AG04450 (cell line): ENCODE measurements at regions not wholly inside any gene's neighbourhood (a gene's known extent, or its start where the extent isn't known, plus 50 kb on each side); places are given as distances from the start of the nearest gene placed in this dataset.
"Not testable (repeated sequence)": the region's sequence is repeated elsewhere in the genome, so short reads cannot be mapped to it uniquely, and the experiment has no call there.

Source experiments
- CTCF ChIA-PET: fragments of 300-600, 350-600 bp; formaldehyde crosslinking; extraction: SDS; loops from one replicate; lab custom pipeline; 2022; ENCODE audit warnings: antibody characterized with exemption, inconsistent platforms; lab: Charles Lee
- POLR2A ChIA-PET: fragments of 350-600 bp; formaldehyde crosslinking; extraction: SDS; loops from one replicate; lab custom pipeline; 2021; ENCODE audit warnings: antibody characterized with exemption, inconsistent platforms; lab: Yijun Ruan, JAX
- DNase-seq: peaks from one replicate; pipeline ENCODE4 v3.0.0-alpha.2; 2011; ENCODE audit warnings: low read depth, low spot score
- H3K27ac ChIP-seq: one replicate; pipeline ENCODE4 v1.5.1; 2012; ENCODE audit warnings: low read depth, low read length, control low read depth
- H3K27me3 ChIP-seq: one replicate; pipeline ENCODE4 v1.6.0; 2012; ENCODE audit warnings: low read length; ENCODE audit not compliant: control insufficient read depth, insufficient read depth
- H3K4me3 ChIP-seq: 2 replicates; pipeline ENCODE4 v1.5.1; 2011; ENCODE audit warnings: mild to moderate bottlenecking, low read depth, low read length, control low read depth
- H3K9me3 ChIP-seq: 2 replicates; pipeline ENCODE4 v1.5.1; 2012; ENCODE audit warnings: low read length; ENCODE audit not compliant: control insufficient read depth, insufficient read depth
- TF ChIP-seq, protein P1 (sequence below): IDR thresholded peaks from 2 replicates; pipeline ENCODE4 v1.5.1; 2011; ENCODE audit warnings: low read depth, low read length, control low read depth, inconsistent platforms

GRCh38 chr9:100731038-100731556 is 153.2 kb downstream of the CAVIN4 start:
- DNase-seq: no peak
- CTCF ChIA-PET: no interaction called here
- no peak overlapping the region for H3K27ac ChIP-seq
- H3K27me3 ChIP-seq: no peaks in the 10 kb centered on the region
- H3K9me3 ChIP-seq: peaks cover 14% of the 10 kb centered on the region
- POLR2A ChIA-PET: no interaction called here
- TF ChIP-seq, protein P1, sequence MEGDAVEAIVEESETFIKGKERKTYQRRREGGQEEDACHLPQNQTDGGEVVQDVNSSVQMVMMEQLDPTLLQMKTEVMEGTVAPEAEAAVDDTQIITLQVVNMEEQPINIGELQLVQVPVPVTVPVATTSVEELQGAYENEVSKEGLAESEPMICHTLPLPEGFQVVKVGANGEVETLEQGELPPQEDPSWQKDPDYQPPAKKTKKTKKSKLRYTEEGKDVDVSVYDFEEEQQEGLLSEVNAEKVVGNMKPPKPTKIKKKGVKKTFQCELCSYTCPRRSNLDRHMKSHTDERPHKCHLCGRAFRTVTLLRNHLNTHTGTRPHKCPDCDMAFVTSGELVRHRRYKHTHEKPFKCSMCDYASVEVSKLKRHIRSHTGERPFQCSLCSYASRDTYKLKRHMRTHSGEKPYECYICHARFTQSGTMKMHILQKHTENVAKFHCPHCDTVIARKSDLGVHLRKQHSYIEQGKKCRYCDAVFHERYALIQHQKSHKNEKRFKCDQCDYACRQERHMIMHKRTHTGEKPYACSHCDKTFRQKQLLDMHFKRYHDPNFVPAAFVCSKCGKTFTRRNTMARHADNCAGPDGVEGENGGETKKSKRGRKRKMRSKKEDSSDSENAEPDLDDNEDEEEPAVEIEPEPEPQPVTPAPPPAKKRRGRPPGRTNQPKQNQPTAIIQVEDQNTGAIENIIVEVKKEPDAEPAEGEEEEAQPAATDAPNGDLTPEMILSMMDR: no peak
- H3K4me3 ChIP-seq: no peak overlapping the region

GRCh38 chr9:100731557-100731956 is 153.7 kb downstream of the CAVIN4 start:
- ChIA-PET POLR2A (no interaction called here), CTCF (no interaction called here)
- H3K9me3 ChIP-seq: peaks cover 14% of the 10 kb centered on the region
- no peaks in the 10 kb centered on the region for H3K27me3 ChIP-seq
- H3K27ac ChIP-seq: no peak overlapping the region
- TF ChIP-seq, protein P1: no peak
- DNase-seq: no peak
- no peak overlapping the region for H3K4me3 ChIP-seq

- no peak overlapping the region for H3K27ac ChIP-seq
- no peak overlapping the region for H3K4me3 ChIP-seq
- TF ChIP-seq, protein P1: no peak
- DNase-seq: no peak
- POLR2A ChIA-PET: no interaction called here
- CTCF ChIA-PET: no interaction called here
- peaks cover 7% of the 10 kb centered on the region; the same call in 1 of the 2 replicates for H3K9me3 ChIP-seq
- no peaks in the 10 kb centered on the region for H3K27me3 ChIP-seq
Measured at GRCh38 chr9:100739208-100739607, 161.3 kb downstream of the CAVIN4 start.

DNA sequence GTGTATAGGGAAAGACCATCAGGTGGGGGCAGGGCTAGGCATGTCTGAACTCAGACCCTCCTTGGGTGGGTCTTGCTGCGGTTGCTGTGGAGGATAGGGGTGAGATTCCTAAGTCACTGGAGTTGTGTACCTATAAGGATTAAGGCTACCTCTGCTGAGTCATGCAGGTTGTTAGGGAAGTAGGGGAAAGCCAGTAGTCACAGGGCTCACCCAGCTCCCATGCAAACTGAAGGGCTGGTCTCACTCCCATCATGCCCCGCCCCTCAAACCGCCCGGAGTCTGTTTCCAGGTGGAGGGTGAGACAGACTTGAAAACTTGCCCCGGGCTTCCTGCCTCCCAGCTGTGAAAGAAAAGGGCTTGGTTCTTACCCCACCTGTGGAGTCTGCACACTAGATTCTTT is 161.8 kb downstream of the CAVIN4 start:
- CTCF ChIA-PET: no interaction called here
- H3K4me3 ChIP-seq: no peak overlapping the region
- H3K9me3 ChIP-seq: peaks cover 7% of the 10 kb centered on the region; the same call in 1 of the 2 replicates
- no peak overlapping the region for H3K27ac ChIP-seq
- TF ChIP-seq, protein P1: no peak
- POLR2A ChIA-PET: no interaction called here
- no peak for DNase-seq
- H3K27me3 ChIP-seq: no peaks in the 10 kb centered on the region

- CTCF ChIA-PET, H3K27ac ChIP-seq, POLR2A ChIA-PET, DNase-seq, H3K9me3 ChIP-seq, H3K27me3 ChIP-seq, H3K4me3 ChIP-seq: not testable (repeated sequence)
Measured at GRCh38 chr9:100748930-100749329, 171.1 kb downstream of the CAVIN4 start.

DNA sequence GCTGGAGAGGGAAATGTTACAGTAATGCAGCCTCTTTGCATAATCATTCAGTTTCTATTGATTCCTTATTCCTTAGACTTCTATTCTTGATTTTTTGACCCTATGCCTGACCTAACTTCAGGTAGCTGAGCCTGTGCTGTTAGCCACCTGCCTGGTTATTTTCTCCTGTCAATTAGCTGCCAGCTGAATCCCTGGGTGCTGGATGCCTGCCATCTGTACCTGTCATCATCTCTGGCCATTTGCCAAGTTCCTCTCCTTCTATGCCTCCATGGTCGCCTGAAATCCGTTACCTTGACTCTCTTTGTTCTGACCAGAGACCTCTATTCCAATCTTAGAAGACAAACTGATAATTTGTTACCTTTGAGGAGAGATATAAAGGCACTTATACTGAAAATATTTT is 178.3 kb downstream of the CAVIN4 start:
- ChIA-PET CTCF (no interaction called here), POLR2A (no interaction called here)
- Histone ChIP-seq H3K9me3 (no peaks in the 10 kb centered on the region; the same call in none of the 2 replicates), H3K27ac (no peak overlapping the region), H3K4me3 (no peak overlapping the region), H3K27me3 (no peaks in the 10 kb centered on the region)
- DNase-seq: no peak
- TF ChIP-seq, protein P1: no peak
